ENCODE measurements at regions not wholly inside any gene's neighbourhood (a gene's known extent, or its start where the extent isn't known, plus 50 kb on each side); places are given as distances from the start of the nearest gene placed in this dataset.
A peak's percentile ranks its signal among the peaks of the same experiment; 100 is the strongest.

- Histone ChIP-seq H3K4me3 (ENCODE audit: low read depth, low read length) (no peak overlapping the region), H3K27ac (no peak overlapping the region), H3K9me3 (ENCODE audit: severe bottlenecking) (peaks cover 8% of the 10 kb centered on the region), H3K27me3 (ENCODE audit: insufficient read depth, low read depth, severe bottlenecking) (no peaks in the 10 kb centered on the region), H3K36me3 (no peaks in the 10 kb centered on the region)
- peak; percentile 84 for TF ChIP-seq CTCF (IDR thresholded peaks at IDR 0.05; ENCODE audit: low read depth, low read length)
- peak; percentile 49 for DNase-seq
These were observed 1050.0 kb upstream of the INTU start for GRCh38 chr4:126582737-126583136.

- DNase-seq = peak; percentile 67
- peaks cover 8% of the 10 kb centered on the region for H3K9me3 ChIP-seq (ENCODE audit: severe bottlenecking)
- TF ChIP-seq CTCF (IDR thresholded peaks at IDR 0.05; ENCODE audit: low read depth, low read length) = peak; percentile 88
- H3K36me3 ChIP-seq = no peaks in the 10 kb centered on the region
- H3K27ac ChIP-seq = no peak overlapping the region
- H3K4me3 ChIP-seq (ENCODE audit: low read depth, low read length) = no peak overlapping the region
- H3K27me3 ChIP-seq (ENCODE audit: insufficient read depth, low read depth, severe bottlenecking) = no peaks in the 10 kb centered on the region
These were observed 1049.2 kb upstream of the INTU start for GRCh38 chr4:126583509-126583908.

DNA sequence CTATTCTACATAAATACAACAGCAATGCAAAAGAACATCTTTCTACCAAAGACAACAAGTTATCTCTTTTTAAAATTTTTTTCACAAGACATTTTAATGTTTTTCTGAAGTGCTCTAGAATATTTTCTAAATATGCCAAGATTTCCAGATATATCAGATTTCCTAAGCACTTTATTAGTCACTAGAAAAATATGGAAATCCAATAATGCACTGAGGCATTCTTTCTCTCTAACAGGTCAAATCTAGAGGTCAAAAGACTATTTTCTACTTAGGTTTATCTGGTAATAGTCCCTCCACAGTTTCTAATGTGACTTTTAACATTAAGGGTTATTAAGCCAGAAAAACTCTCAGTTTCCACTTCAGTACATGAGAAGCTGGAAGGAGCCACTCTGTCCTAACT, 1041.2 kb upstream of the INTU start:
- TF ChIP-seq CTCF (IDR thresholded peaks at IDR 0.05; ENCODE audit: low read depth, low read length) = no peak
- Histone ChIP-seq H3K27ac (no peak overlapping the region), H3K27me3 (ENCODE audit: insufficient read depth, low read depth, severe bottlenecking) (no peaks in the 10 kb centered on the region), H3K9me3 (ENCODE audit: severe bottlenecking) (peaks cover 9% of the 10 kb centered on the region), H3K36me3 (no peaks in the 10 kb centered on the region), H3K4me3 (ENCODE audit: low read depth, low read length) (no peak overlapping the region)
- no peak for DNase-seq

DNA sequence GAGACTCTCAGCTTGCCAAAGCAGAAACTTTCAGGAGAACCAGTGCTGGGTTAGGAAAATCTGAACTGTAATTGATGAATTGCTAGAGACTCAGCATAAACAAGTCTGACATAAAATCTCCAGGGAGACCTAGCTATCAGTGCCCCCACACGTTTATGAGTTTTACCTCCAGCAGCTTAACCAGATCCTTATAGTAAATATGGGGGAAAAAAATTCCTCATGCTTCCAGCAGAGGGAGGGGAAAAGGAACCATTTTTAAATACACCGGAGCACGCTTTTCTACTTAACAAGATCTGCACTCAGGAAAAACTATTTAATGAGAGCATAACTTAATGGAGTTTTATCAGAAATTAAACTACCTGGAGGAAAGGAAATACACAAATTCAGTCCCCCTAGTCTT, 1040.7 kb upstream of the INTU start:
- Histone ChIP-seq H3K27ac (no peak overlapping the region), H3K9me3 (ENCODE audit: severe bottlenecking) (peaks cover 4% of the 10 kb centered on the region), H3K27me3 (ENCODE audit: insufficient read depth, low read depth, severe bottlenecking) (no peaks in the 10 kb centered on the region), H3K4me3 (ENCODE audit: low read depth, low read length) (no peak overlapping the region), H3K36me3 (no peaks in the 10 kb centered on the region)
- 0 out of 2 replicates have a peak, but pooled peaks have one; percentile 10 for TF ChIP-seq CTCF (IDR thresholded peaks at IDR 0.05; ENCODE audit: low read depth, low read length)
- DNase-seq = no peak

- TF ChIP-seq CTCF (IDR thresholded peaks at IDR 0.05; ENCODE audit: low read depth, low read length) = no peak
- Histone ChIP-seq H3K27ac (no peak overlapping the region), H3K9me3 (ENCODE audit: severe bottlenecking) (peaks cover 4% of the 10 kb centered on the region), H3K27me3 (ENCODE audit: insufficient read depth, low read depth, severe bottlenecking) (no peaks in the 10 kb centered on the region), H3K4me3 (ENCODE audit: low read depth, low read length) (no peak overlapping the region), H3K36me3 (no peaks in the 10 kb centered on the region)
- DNase-seq = no peak
These were observed 1039.1 kb upstream of the INTU start for GRCh38 chr4:126593626-126594025.

DNA sequence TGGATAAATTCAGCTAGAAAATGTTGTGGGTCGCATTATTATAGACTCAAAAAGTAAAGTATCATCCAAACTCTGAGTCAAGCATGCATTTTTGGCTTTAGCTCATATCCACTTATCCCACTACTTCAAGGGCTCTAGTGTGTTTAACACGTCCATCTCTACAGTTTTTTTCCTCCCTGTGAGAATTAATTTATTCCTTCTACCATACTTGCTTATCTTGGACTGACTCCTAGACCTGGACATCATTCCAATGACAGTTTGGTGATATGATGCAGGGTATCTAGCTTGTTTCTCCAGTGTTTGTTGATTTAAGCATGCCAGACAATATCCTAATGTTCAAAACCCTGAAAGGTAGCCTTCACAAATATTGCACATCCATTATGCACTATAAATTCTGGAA, 1037.1 kb upstream of the INTU start:
- TF ChIP-seq CTCF (IDR thresholded peaks at IDR 0.05; ENCODE audit: low read depth, low read length) = no peak
- H3K4me3 ChIP-seq (ENCODE audit: low read depth, low read length) = no peak overlapping the region
- DNase-seq = no peak
- no peaks in the 10 kb centered on the region for H3K27me3 ChIP-seq (ENCODE audit: insufficient read depth, low read depth, severe bottlenecking)
- no peaks in the 10 kb centered on the region for H3K36me3 ChIP-seq
- peaks cover 4% of the 10 kb centered on the region for H3K9me3 ChIP-seq (ENCODE audit: severe bottlenecking)
- H3K27ac ChIP-seq = no peak overlapping the region
